PC-9 (cell line): ENCODE measurements at regions not wholly inside any gene's neighbourhood (a gene's known extent, or its start where the extent isn't known, plus 50 kb on each side); places are given as distances from the start of the nearest gene placed in this dataset.
"Not testable (repeated sequence)": the region's sequence is repeated elsewhere in the genome, so short reads cannot be mapped to it uniquely, and the experiment has no call there.

Experiments used
- BruUV-seq: library from RNA; stranded (reverse); fragments of 400-500 nt; replicated peaks from 2 replicates; lab custom pipeline; 2021; lab: Mats Ljungman, UMichigan
- CTCF ChIA-PET: fragments of 300-600 bp; sonication (Branson Sonifier 250); formaldehyde crosslinking; loops from one replicate; lab custom pipeline; 2022; ENCODE audit warnings: antibody characterized with exemption; lab: Charles Lee
- POLR2A ChIA-PET: fragments of 300-600 bp; sonication (Branson Sonifier 250); formaldehyde crosslinking; loops from one replicate; lab custom pipeline; 2022; ENCODE audit warnings: antibody characterized with exemption; ENCODE audit not compliant: unreplicated experiment; lab: Charles Lee
- DNase-seq, 2 experiments: peaks; one replicate each; pipeline versions ENCODE4 v3.0.0 to v3.0.0-alpha.2; 2015 to 2022; ENCODE audit warnings: mixed read lengths in 1 of 2
- H2AFZ ChIP-seq: fragments of 200-600 bp; sonication (generic); 2 replicates; pipeline ENCODE4 v1.8.1; 2017; ENCODE audit warnings: antibody characterized with exemption
- H3F3A ChIP-seq: fragments of 200-600 bp; sonication (generic); 2 replicates; pipeline ENCODE4 v1.8.1; 2017; ENCODE audit warnings: antibody characterized with exemption, mild to moderate bottlenecking, low read depth; ENCODE audit not compliant: insufficient read depth
- H3K27ac ChIP-seq: fragments of 200-600 bp; sonication (generic); 2 replicates; pipeline ENCODE4 v1.6.1; 2016; ENCODE audit warnings: mixed run types
- H3K27me3 ChIP-seq: fragments of 200-600 bp; sonication (generic); 2 replicates; pipeline ENCODE4 v1.6.1; 2016; ENCODE audit warnings: low read depth, mixed run types; ENCODE audit not compliant: insufficient read depth
- H3K36me3 ChIP-seq: fragments of 200-600 bp; sonication (generic); 2 replicates; pipeline ENCODE4 v1.6.1; 2016; ENCODE audit warnings: low read depth, mixed run types
- H3K4me1 ChIP-seq: fragments of 200-600 bp; sonication (generic); replicated peaks from 2 replicates; pipeline ENCODE4 v1.6.1; 2016; ENCODE audit warnings: mixed run types; ENCODE audit not compliant: insufficient read depth
- H3K4me2 ChIP-seq: fragments of 200-600 bp; sonication (generic); 2 replicates; pipeline ENCODE4 v1.6.1; 2017; ENCODE audit warnings: mixed run types
- H3K4me3 ChIP-seq: fragments of 200-600 bp; sonication (generic); 2 replicates; pipeline ENCODE4 v1.6.1; 2016; ENCODE audit warnings: mixed run types
- H3K79me2 ChIP-seq: fragments of 200-600 bp; sonication (generic); 2 replicates; pipeline ENCODE4 v1.6.1; 2017; ENCODE audit warnings: low read depth, mixed run types
- H3K9me2 ChIP-seq: fragments of 200-600 bp; sonication (generic); 2 replicates; pipeline ENCODE4 v1.8.1; 2017; ENCODE audit warnings: mild to moderate bottlenecking; ENCODE audit not compliant: insufficient read depth
- H3K9me3 ChIP-seq: fragments of 200-600 bp; sonication (generic); 2 replicates; pipeline ENCODE4 v1.8.1; 2016; ENCODE audit warnings: low read depth; ENCODE audit not compliant: insufficient read depth
- H4K20me1 ChIP-seq: fragments of 200-600 bp; sonication (generic); 2 replicates; pipeline ENCODE4 v1.8.1; 2017; ENCODE audit not compliant: insufficient read depth
- EZH2 ChIP-seq: fragments of 200-600 bp; sonication (generic); IDR thresholded peaks from 2 replicates; pipeline ENCODE4 v1.8.0; 2017; ENCODE audit warnings: antibody characterized with exemption, low read depth
- intact Hi-C: fragments of 100-400 bp; cut with micrococcal nuclease; formaldehyde crosslinking; loops from one replicate; pipeline ENCODE4 v1.10.0; 2022; ENCODE audit not compliant: unreplicated experiment
- TF ChIP-seq, protein P1 (sequence below): fragments of 200-600 bp; sonication (generic); conservative IDR thresholded peaks from 2 replicates; pipeline ENCODE4 v1.6.1; 2017; ENCODE audit warnings: mixed run types, antibody characterized with exemption, mild to moderate bottlenecking, moderate library complexity

DNA sequence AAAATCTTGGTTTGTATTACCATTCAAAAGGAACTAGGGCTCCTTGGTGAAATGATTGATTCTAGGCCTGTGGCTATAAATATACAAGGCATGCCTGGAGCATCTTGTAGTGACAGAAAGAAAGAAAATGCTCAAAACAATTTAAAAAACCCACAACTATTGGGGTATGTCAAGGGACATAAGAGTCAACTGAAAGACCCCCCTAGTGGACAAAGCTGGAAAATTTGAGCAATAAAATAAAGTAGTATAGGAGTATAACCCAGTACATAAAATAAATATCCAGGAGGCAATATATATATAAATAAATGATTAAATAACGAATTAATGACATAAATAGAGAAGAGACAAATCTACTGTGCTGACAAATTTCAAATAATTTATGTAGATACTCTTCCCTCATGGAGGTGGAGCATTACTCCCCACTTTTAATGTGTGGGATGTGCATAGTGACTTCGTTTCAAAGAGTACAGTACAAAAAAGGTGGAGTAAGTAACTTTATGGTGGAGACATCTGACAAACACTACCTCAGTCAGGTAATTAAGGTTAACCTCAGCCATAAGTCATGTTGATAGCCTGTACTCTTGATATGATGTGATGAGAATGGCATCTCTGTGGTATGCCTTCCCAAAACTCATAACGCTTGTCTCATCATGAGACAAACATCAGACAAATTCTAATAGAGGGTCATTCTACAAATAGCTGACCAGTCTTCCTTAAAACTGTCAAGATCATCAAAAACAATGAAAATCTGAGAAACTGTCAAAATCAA is 185.0 kb upstream of the GLRA2 start:
- no peak overlapping the region for H3K4me2 ChIP-seq
- no peaks in the 10 kb centered on the region for H3K27me3 ChIP-seq
- intact Hi-C loops, result no loop called here
- no peak overlapping the region for H2AFZ ChIP-seq
- ChIA-PET CTCF (no interaction called here), POLR2A (no interaction called here)
- H3F3A ChIP-seq, result no peaks in the 10 kb centered on the region
- TF ChIP-seq, protein P1, sequence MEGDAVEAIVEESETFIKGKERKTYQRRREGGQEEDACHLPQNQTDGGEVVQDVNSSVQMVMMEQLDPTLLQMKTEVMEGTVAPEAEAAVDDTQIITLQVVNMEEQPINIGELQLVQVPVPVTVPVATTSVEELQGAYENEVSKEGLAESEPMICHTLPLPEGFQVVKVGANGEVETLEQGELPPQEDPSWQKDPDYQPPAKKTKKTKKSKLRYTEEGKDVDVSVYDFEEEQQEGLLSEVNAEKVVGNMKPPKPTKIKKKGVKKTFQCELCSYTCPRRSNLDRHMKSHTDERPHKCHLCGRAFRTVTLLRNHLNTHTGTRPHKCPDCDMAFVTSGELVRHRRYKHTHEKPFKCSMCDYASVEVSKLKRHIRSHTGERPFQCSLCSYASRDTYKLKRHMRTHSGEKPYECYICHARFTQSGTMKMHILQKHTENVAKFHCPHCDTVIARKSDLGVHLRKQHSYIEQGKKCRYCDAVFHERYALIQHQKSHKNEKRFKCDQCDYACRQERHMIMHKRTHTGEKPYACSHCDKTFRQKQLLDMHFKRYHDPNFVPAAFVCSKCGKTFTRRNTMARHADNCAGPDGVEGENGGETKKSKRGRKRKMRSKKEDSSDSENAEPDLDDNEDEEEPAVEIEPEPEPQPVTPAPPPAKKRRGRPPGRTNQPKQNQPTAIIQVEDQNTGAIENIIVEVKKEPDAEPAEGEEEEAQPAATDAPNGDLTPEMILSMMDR, result 0 out of 2 replicates have a peak, but pooled peaks have one; percentile 19
- no peak for TF ChIP-seq EZH2
- DNase-seq, result no peak
- H4K20me1 ChIP-seq, result no peaks in the 10 kb centered on the region
- H3K4me1 ChIP-seq, result no peaks in the 10 kb centered on the region
- no peak overlapping the region for H3K4me3 ChIP-seq
- H3K9me3 ChIP-seq, result no peaks in the 10 kb centered on the region
- H3K9me2 ChIP-seq, result no peaks in the 10 kb centered on the region
- no peaks in the 10 kb centered on the region for H3K36me3 ChIP-seq
- H3K27ac ChIP-seq, result no peak overlapping the region
- BruUV-seq, result no TSS peak
- H3K79me2 ChIP-seq, result no peaks in the 10 kb centered on the region

DNA sequence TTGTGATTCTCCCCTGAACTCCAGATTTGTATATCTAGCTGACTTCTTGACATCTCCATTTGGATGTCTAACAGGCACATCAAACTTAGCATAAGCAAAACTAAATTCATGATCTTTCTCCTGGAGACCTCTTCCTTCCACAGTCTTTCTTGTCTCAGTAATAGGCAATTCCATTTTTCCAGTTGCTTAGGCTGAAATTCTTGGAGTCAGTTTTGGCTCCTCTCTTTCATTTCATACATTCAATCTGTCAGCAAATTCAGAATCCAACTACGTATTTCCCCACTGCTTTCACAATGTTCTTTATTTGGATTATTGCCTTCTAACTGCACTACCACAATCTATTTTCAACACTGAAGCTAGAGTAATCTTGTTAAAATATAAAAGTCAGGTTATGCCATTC is 219.9 kb upstream of the GLRA2 start:
- Histone ChIP-seq H3K4me1 (no peaks in the 10 kb centered on the region), H2AFZ (no peak overlapping the region), H4K20me1 (no peaks in the 10 kb centered on the region), H3K27me3 (no peaks in the 10 kb centered on the region), H3K4me3 (no peak overlapping the region), H3K9me2 (no peaks in the 10 kb centered on the region), H3K79me2 (no peaks in the 10 kb centered on the region), H3K9me3 (no peaks in the 10 kb centered on the region), H3K27ac (no peak overlapping the region), H3F3A (no peaks in the 10 kb centered on the region), H3K36me3 (no peaks in the 10 kb centered on the region), H3K4me2 (no peak overlapping the region)
- CTCF ChIA-PET, result no interaction called here
- intact Hi-C loops, result no loop called here
- POLR2A ChIA-PET, result no interaction called here
- DNase-seq, result no peak
- TF ChIP-seq, protein P1, result no peak
- TF ChIP-seq EZH2, result no peak
- no TSS peak for BruUV-seq

- H3K4me2 ChIP-seq, H2AFZ ChIP-seq, H3K9me3 ChIP-seq, DNase-seq, H3K4me1 ChIP-seq, H3K36me3 ChIP-seq, H4K20me1 ChIP-seq, BruUV-seq, CTCF ChIA-PET, H3K27me3 ChIP-seq, intact Hi-C loops, H3K4me3 ChIP-seq, H3K27ac ChIP-seq, H3K79me2 ChIP-seq, H3F3A ChIP-seq, POLR2A ChIA-PET, H3K9me2 ChIP-seq: not testable (repeated sequence)
Observed at GRCh38 chrX:14308976-14309375, 220.4 kb upstream of the GLRA2 start.

- Histone ChIP-seq H3F3A (no peaks in the 10 kb centered on the region), H3K9me3 (no peaks in the 10 kb centered on the region), H3K27ac (no peak overlapping the region), H2AFZ (no peak overlapping the region), H3K27me3 (no peaks in the 10 kb centered on the region), H3K9me2 (no peaks in the 10 kb centered on the region), H3K79me2 (no peaks in the 10 kb centered on the region), H3K36me3 (no peaks in the 10 kb centered on the region), H3K4me2 (no peak overlapping the region), H4K20me1 (no peaks in the 10 kb centered on the region), H3K4me3 (no peak overlapping the region), H3K4me1 (no peaks in the 10 kb centered on the region)
- ChIA-PET CTCF (no interaction called here), POLR2A (no interaction called here)
- no TSS peak for BruUV-seq
- no peak for DNase-seq
- TF ChIP-seq EZH2, result no peak
- TF ChIP-seq, protein P1, result no peak
- intact Hi-C loops, result no loop called here
Observed at GRCh38 chrX:14303891-14304290, 225.4 kb upstream of the GLRA2 start.

DNA sequence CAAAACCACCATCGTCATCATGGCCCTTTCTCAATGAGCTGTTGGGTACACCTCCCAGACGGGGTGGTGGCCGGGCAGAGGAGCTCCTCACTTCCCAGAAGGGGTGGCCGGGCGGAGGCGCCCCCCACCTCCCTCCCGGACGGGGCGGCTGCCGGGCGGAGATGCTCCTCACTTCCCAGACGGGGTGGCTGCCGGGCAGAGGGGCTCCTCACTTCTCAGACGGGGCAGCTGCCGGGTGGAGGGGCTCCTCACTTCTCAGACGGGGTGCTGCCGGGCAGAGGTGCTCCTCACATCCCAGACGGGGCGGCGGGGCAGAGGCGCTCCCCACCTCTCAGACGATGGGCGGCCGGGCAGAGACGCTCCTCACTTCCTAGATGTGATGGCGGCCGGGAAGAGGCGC is 226.8 kb upstream of the GLRA2 start:
- not testable (repeated sequence) for H3K9me3 ChIP-seq

More for the DNA sequence above, 226.8 kb upstream of the GLRA2 start:
- H3K4me3 ChIP-seq, H3K79me2 ChIP-seq, CTCF ChIA-PET, H3K9me2 ChIP-seq, H3K4me1 ChIP-seq, H4K20me1 ChIP-seq, H3K27ac ChIP-seq, intact Hi-C loops, POLR2A ChIA-PET, H3F3A ChIP-seq, H2AFZ ChIP-seq, BruUV-seq, H3K36me3 ChIP-seq, H3K4me2 ChIP-seq, DNase-seq, H3K27me3 ChIP-seq: not testable (repeated sequence)
